HG02981 (cell line): ENCODE measurements at regions not wholly inside any gene's neighbourhood (a gene's known extent, or its start where the extent isn't known, plus 50 kb on each side); places are given as distances from the start of the nearest gene placed in this dataset.

ENCODE experiments used
- ATAC-seq: cut with Tn5 transposase; IDR thresholded peaks from one replicate; pipeline ENCODE4 v1.9.1; 2021; ENCODE audit warnings: mild to moderate bottlenecking, moderate library complexity; ENCODE audit not compliant: unreplicated experiment

GRCh38 chr6:128827675-128828464 lies 55.1 kb upstream of the LAMA2 start:
- ATAC-seq: no peak

- ATAC-seq: no peak
Measured at GRCh38 chr6:128826606-128827005, 56.3 kb upstream of the LAMA2 start.

DNA sequence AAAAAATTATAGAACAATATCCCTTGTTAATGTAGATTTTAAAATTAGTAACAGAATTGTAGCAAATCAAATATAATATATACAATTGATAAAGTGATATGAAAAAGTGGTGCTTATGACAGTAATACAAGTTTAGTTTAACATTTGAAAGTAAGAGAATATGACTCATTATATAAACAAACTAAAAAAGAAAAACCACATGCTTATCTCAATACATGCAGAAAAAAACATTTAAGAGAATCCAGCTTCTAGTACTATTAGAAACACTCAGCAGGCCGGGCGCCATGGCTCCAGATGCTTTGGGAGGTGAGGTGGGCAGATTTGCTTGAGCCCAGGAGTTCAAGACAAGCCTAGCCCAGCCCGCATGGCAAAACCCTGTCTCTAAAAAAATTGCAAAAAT lies 60.7 kb upstream of the LAMA2 start:
- no peak for ATAC-seq

DNA sequence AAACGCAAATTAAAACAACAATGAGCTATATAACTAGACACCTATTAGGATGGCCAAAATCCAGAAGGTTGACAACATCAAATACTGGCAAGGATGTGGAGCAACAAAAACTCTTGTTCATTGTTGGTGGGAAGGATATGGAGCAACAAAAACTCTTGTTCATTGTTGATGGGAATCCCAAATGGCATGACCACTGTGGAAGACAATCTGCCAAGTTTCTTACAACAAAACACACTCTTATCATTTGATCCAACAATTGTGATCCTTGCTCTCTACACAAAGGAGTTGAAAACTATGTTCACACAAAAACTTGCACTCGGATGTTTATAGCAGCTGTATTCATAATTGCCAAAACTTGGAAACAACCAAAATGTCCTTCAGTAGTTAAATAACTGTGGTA lies 61.8 kb upstream of the LAMA2 start:
- no peak for ATAC-seq

DNA sequence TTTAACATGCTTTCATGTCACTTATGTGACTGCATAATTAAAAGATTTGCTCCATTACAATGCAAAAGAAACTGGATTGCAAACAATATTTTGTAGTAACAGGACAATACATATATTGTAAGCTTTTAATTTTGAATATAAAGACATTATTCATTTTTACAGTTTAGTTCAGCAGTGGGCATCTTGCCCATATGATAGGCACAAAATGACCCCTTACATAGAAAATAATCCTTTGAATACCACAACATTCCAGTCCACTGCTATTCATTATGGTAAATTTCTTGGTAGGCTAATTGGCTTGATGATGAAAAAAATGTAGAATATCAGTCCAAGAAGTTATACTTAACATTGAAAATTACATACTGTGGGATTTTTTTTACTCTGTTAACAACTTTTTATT lies 74.1 kb upstream of the LAMA2 start:
- ATAC-seq: no peak

- no peak for ATAC-seq
Measured at GRCh38 chr6:128807577-128807976, 75.4 kb upstream of the LAMA2 start.

DNA sequence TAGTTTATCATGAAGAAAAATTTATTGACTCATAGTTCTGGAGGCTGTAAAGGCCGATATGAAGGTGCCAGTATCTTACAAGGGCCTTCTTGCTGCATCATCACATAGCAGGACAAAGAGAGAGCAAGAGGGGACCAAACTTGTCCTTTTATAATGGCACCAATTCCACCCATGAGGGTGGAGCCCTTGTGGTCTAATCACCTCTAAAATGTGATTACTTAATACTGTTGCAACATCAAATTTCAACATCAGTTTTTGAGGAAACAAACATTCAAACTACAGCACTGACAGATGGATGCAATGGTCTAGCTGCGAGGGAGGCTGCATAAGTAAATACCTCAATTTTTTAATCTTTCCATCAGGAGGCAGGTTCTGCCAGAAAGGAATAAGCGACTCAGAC lies 76.7 kb upstream of the LAMA2 start:
- ATAC-seq: no peak

GRCh38 chr6:128803911-128804310 lies 79.0 kb upstream of the LAMA2 start:
- no peak for ATAC-seq

GRCh38 chr6:128801621-128802020 lies 81.3 kb upstream of the LAMA2 start:
- ATAC-seq: no peak

DNA sequence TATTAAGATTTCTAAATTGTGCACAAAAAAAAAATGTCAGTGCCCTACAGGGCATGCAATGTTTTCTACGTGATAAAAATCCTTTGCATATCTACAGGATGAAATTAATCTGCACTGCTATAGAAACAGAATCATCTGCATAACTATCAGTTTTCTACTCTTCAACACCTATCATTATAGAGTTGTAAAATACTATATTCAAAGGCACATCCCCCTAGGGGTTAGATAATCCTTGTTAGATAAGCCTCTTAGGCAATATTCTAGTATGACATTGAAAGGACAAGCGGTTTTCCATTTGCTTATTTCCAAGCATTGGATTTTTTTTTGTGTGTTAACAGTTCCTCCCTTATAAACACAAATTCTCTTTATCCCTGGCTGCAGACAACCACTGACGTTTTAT lies 98.7 kb upstream of the LAMA2 start:
- no peak for ATAC-seq

DNA sequence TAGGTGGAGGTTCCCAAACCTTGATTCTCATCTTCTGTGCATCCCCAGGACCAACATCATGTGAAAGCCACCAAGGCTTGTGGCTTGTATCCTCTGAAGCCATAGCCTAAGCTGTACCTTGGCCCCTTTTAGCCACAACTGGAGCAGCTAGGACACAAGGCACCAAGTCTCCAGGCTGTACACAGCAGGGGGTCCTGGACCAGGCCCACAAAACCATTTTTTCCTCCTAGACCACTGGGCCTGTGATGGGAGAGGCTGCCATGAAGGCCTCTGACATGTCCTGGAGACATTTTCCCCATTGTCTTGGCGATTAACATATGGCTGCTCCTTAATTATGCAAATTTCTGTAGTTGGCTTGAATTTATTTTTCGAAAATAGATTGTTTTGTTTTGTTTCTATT lies 114.8 kb upstream of the LAMA2 start:
- no peak for ATAC-seq

DNA sequence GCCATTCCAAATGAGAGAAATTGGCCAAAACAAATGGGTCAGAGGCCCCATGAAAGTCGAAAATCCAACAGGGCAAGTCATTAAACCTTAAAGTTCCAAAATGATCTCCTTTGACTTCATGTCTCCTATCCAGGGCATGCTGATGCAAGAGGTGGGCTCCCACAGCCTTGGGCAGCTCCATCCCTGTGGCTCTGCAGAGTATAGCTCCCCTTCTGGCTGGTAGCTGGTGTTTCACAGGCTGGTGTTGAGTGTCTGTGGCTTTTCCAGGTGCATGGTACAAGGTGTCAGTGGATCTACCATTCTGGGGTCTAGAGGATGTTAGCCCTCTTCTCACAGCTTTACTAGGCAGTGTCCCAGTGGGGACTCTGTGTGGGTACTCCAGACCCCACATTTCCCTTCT lies 115.2 kb upstream of the LAMA2 start:
- ATAC-seq: no peak

- ATAC-seq: no peak
Measured at GRCh38 chr6:128767150-128767549, 115.8 kb upstream of the LAMA2 start.

GRCh38 chr6:128763599-128764300 lies 119.2 kb upstream of the LAMA2 start:
- no peak for ATAC-seq

DNA sequence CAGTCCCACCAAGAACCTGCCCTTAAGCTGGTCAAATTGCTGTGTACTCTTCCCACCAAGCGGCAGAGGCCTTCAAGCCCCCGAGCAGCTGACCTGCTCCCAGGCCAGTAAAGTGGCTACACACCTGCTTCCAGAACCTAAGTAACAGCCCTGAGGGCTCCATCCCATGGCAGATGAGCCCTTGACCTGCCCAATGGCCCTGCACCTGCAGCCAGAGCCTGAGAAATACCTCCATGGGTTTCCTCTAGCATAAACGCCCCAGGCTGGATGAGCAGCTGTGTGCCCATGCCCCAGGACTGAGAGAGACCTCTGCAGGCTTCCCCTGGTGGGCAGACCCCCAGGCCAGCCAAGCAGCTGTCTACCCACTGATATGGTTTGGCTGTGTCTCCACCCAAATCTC lies 123.0 kb upstream of the LAMA2 start:
- no peak for ATAC-seq

DNA sequence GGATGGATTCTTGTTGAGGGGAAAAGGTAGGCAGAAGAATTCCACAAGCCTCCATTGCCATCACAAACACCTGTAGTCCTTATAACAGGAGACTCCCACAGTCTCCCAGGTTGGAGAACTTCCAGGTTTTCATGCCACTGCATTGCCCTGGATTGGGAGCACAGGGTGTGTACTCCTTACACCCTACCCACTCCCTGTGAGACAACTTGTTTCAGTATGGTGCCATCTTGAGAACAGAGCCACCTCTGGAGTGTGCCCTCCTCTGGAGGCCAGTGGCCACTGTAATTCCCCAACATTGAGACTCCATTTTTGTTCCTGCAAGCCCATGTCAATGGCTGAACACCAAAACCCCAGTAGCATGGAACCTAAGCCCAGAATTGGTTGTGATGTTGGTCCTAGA lies 123.5 kb upstream of the LAMA2 start:
- no peak for ATAC-seq

GRCh38 chr6:128757961-128758360 lies 125.0 kb upstream of the LAMA2 start:
- ATAC-seq: no peak

DNA sequence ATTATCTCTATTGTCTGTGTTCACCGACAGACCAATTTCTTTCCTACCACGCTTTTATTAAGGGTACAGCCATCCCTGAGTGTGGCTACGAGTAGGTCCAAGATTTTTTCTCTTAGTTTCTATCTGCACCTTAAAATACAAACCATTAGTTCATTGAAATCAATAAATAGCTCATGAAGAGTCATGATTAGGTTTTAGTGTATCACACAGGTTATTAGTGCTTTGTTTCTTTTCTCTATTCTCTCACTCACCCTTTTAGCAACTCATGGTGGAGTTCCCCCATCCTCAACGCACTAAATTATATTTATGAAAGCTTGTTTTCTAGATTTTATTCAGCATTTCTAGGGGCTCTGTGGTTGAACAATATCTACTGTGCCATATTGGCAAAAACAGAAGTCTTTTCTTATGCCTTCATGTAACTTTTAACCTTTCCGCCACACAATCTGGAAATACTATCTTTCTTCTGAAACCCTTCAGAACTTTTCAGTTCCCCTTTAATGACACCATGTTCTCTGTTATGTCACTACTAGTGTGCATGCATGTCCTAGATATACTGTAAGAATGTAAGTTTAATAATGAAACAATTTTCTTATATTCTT lies 128.2 kb upstream of the LAMA2 start:
- peak; percentile 98 for ATAC-seq

- ATAC-seq: no peak
Measured at GRCh38 chr6:128743974-128744765, 138.8 kb upstream of the LAMA2 start.

DNA sequence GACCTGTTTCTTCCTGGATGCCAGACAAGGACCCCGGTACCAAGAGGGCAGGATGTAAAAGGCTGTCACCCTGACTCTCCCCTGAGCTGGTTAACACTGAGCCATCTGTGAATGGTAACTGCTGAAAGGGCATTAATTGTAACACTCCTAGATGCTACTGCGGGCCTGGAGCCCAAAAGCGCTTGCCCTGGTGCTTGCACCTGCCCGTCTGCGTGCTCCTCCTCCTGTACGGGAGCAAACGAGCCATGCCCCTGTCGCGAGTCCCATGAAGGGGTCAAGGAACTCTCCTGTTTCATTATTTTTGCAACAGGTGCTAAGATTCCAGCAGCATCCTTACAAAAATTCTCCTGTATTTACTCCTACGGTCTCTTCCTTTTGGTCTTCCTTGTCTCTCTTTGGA lies 140.0 kb upstream of the LAMA2 start:
- ATAC-seq: no peak

- ATAC-seq: no peak
Measured at GRCh38 chr6:128740951-128741350, 142.0 kb upstream of the LAMA2 start.
